PC-3 (cell line): ENCODE measurements at regions not wholly inside any gene's neighbourhood (a gene's known extent, or its start where the extent isn't known, plus 50 kb on each side); places are given as distances from the start of the nearest gene placed in this dataset.

Experiments used
- EZH2 ChIP-seq: fragments of 300-600 bp; sonication (generic); IDR thresholded peaks from one replicate; pipeline ENCODE4 v1.6.1; 2017; ENCODE audit warnings: antibody characterized with exemption, mild to moderate bottlenecking, low read length; ENCODE audit not compliant: unreplicated experiment
- TF ChIP-seq, protein P1 (sequence below): fragments of 300-600 bp; sonication (generic); conservative IDR thresholded peaks from 2 replicates; pipeline ENCODE4 v1.5.1; 2017; ENCODE audit warnings: antibody characterized with exemption, low read depth, mild to moderate bottlenecking, low read length

DNA sequence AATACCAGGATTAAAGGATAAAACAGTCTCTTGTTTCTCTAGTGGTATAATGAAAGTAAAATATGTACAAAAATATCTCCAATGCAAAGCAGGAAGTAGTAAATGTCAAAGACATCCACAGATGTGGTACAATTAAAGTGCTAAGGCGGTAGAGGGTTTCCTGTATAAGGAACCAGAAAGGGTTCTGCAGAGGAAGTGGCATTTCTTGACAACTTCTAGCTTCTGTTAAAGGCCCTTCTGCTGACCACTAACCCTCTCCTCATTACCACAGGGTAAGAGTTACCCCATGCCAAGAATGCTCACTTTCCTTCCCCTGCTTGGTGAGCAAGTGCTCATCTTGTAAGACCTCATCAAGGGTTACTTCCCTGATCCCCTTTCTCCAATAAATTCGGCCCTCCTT is 883.6 kb upstream of the NR2F2 start:
- TF ChIP-seq, protein P1, sequence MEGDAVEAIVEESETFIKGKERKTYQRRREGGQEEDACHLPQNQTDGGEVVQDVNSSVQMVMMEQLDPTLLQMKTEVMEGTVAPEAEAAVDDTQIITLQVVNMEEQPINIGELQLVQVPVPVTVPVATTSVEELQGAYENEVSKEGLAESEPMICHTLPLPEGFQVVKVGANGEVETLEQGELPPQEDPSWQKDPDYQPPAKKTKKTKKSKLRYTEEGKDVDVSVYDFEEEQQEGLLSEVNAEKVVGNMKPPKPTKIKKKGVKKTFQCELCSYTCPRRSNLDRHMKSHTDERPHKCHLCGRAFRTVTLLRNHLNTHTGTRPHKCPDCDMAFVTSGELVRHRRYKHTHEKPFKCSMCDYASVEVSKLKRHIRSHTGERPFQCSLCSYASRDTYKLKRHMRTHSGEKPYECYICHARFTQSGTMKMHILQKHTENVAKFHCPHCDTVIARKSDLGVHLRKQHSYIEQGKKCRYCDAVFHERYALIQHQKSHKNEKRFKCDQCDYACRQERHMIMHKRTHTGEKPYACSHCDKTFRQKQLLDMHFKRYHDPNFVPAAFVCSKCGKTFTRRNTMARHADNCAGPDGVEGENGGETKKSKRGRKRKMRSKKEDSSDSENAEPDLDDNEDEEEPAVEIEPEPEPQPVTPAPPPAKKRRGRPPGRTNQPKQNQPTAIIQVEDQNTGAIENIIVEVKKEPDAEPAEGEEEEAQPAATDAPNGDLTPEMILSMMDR = no peak
- TF ChIP-seq EZH2 = no peak
